ENCODE measurements at regions not wholly inside any gene's neighbourhood (a gene's known extent, or its start where the extent isn't known, plus 50 kb on each side); places are given as distances from the start of the nearest gene placed in this dataset.

DNA sequence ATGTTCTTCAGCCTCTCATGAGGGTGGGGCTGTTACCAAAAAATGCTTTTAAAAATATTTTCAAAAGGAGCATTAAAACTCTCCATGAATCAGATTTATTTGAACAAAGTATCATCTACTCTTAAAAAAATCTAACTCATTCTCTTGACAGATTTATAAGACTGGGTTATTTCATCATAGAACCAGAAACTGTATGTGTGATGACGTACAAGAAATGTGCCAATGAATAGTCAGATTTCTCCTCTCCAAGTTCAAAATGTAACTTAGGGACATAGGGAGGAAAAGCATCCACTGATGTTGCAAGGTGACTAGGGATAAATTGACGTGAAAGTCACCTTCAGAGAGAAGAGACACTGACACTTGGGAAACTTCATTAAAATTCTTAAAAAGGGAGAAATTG is 89.1 kb upstream of the CLNK start:
- TF ChIP-seq, protein P1, sequence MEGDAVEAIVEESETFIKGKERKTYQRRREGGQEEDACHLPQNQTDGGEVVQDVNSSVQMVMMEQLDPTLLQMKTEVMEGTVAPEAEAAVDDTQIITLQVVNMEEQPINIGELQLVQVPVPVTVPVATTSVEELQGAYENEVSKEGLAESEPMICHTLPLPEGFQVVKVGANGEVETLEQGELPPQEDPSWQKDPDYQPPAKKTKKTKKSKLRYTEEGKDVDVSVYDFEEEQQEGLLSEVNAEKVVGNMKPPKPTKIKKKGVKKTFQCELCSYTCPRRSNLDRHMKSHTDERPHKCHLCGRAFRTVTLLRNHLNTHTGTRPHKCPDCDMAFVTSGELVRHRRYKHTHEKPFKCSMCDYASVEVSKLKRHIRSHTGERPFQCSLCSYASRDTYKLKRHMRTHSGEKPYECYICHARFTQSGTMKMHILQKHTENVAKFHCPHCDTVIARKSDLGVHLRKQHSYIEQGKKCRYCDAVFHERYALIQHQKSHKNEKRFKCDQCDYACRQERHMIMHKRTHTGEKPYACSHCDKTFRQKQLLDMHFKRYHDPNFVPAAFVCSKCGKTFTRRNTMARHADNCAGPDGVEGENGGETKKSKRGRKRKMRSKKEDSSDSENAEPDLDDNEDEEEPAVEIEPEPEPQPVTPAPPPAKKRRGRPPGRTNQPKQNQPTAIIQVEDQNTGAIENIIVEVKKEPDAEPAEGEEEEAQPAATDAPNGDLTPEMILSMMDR (IDR thresholded peaks at IDR 0.05), result no peak
- TF ChIP-seq EP300 (IDR thresholded peaks at IDR 0.05), result no peak
- no peak for TF ChIP-seq POLR2A (IDR thresholded peaks at IDR 0.05)

Measured in tibial nerve (tissue), 4 donors.